Ovary (tissue), 3 donors: ENCODE measurements at regions not wholly inside any gene's neighbourhood (a gene's known extent, or its start where the extent isn't known, plus 50 kb on each side); places are given as distances from the start of the nearest gene placed in this dataset.

ENCODE experiments used
- POLR2A ChIP-seq: fragments of 450-650 bp; IDR thresholded peaks from one replicate; pipeline ENCODE4 v1.6.1; 2017; ENCODE audit warnings: antibody characterized with exemption, mild to moderate bottlenecking, moderate library complexity
- TF ChIP-seq, protein P1 (sequence below), 3 donors: fragments of 450-650 bp in 2 of 3; fragments of 200-600 bp in 1 of 3; IDR thresholded peaks; one replicate each; pipeline versions ENCODE4 v1.5.1 to v1.8.0; 2016 to 2022; ENCODE audit warnings: antibody characterized with exemption in 3 of 3, mild to moderate bottlenecking in 1 of 3
- donor health status: DM: no; HTN: no; CAD: no.

DNA sequence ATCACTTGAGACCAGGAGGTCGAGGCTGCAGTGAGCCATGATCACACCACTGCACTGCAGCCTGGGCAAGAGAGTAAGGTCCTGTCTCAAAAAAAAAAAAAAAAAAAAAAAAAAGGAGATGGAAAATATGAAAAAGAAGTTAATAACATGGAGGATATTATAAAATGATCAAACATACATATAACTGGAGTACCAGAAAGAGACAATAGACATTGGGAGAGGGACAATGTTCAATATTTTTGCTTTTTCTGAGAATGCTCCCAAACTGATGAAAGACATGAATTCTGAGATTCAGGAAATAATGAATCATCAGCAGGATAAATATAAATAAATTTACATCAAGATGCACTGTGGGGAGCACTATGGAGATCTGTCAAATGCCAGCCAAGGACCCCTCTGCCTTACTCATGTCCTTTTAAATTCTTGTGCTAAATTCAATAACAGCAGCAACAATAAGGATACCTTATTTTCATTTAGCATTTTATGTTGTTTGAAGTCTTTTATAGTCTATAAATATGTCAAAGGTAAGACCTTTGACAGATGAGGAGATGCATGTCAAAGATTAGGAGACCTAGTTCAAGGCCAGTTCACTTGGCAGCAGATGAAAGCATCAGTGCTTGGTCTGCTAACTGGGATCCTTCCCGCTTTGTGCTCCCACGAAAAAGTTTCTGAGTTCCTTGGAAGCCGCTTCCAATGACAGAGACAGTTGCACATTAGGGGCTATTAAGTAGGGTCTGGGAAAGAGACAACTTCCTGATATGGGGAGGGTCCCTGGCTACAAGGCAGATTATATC, 97.7 kb downstream of the TLR5 start:
- TF ChIP-seq, protein P1, sequence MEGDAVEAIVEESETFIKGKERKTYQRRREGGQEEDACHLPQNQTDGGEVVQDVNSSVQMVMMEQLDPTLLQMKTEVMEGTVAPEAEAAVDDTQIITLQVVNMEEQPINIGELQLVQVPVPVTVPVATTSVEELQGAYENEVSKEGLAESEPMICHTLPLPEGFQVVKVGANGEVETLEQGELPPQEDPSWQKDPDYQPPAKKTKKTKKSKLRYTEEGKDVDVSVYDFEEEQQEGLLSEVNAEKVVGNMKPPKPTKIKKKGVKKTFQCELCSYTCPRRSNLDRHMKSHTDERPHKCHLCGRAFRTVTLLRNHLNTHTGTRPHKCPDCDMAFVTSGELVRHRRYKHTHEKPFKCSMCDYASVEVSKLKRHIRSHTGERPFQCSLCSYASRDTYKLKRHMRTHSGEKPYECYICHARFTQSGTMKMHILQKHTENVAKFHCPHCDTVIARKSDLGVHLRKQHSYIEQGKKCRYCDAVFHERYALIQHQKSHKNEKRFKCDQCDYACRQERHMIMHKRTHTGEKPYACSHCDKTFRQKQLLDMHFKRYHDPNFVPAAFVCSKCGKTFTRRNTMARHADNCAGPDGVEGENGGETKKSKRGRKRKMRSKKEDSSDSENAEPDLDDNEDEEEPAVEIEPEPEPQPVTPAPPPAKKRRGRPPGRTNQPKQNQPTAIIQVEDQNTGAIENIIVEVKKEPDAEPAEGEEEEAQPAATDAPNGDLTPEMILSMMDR (IDR thresholded peaks at IDR 0.05) = no peak
- no peak for TF ChIP-seq POLR2A
